ENCODE measurements at regions not wholly inside any gene's neighbourhood (a gene's known extent, or its start where the extent isn't known, plus 50 kb on each side); places are given as distances from the start of the nearest gene placed in this dataset.

DNA sequence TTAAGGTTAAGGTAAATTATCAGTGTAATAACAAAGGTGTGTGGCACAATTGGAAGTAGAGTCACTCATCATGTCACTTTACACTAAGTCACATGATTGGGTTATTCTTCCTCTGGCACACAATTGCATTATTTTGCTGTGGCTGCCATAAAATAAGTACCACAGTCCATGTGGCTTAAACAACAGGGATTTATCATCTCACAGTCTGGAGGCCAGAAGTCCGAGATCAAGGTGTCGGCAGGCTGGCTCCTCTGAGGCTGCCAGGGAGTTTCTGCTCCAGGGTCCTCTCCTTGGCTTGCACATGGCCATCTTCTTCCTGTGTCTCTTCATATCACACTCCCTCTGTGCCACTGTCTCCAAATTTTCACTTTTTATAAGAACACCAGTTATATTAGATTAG lies 421.2 kb downstream of the CMPK2 start:
- TF ChIP-seq, protein P1, sequence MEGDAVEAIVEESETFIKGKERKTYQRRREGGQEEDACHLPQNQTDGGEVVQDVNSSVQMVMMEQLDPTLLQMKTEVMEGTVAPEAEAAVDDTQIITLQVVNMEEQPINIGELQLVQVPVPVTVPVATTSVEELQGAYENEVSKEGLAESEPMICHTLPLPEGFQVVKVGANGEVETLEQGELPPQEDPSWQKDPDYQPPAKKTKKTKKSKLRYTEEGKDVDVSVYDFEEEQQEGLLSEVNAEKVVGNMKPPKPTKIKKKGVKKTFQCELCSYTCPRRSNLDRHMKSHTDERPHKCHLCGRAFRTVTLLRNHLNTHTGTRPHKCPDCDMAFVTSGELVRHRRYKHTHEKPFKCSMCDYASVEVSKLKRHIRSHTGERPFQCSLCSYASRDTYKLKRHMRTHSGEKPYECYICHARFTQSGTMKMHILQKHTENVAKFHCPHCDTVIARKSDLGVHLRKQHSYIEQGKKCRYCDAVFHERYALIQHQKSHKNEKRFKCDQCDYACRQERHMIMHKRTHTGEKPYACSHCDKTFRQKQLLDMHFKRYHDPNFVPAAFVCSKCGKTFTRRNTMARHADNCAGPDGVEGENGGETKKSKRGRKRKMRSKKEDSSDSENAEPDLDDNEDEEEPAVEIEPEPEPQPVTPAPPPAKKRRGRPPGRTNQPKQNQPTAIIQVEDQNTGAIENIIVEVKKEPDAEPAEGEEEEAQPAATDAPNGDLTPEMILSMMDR (conservative IDR thresholded peaks at IDR 0.05), result no peak
- TF ChIP-seq ZFX (IDR thresholded peaks at IDR 0.05), result no peak
